ENCODE measurements at regions not wholly inside any gene's neighbourhood (a gene's known extent, or its start where the extent isn't known, plus 50 kb on each side); places are given as distances from the start of the nearest gene placed in this dataset.

- no peak for ATAC-seq
Measured at GRCh38 chr20:52242237-52243230, 51.0 kb upstream of the ZFP64 start.

All from activated CD4-positive, CD25-positive, alpha-beta regulatory T cell treated with anti-CD3 and anti-CD28 coated beads, Interleukin-2, amount 50 U/mL, for 24 hours (primary cell).